HG03175 (cell line): ENCODE measurements at regions not wholly inside any gene's neighbourhood (a gene's known extent, or its start where the extent isn't known, plus 50 kb on each side); places are given as distances from the start of the nearest gene placed in this dataset.

Experiments
- ATAC-seq: cut with Tn5 transposase; IDR thresholded peaks from one replicate; pipeline ENCODE4 v1.9.1; 2021; ENCODE audit warnings: mild to moderate bottlenecking, moderate library complexity; ENCODE audit not compliant: unreplicated experiment

GRCh38 chr19:30880151-30880550, 469.1 kb downstream of the TSHZ3 start:
- no peak for ATAC-seq

DNA sequence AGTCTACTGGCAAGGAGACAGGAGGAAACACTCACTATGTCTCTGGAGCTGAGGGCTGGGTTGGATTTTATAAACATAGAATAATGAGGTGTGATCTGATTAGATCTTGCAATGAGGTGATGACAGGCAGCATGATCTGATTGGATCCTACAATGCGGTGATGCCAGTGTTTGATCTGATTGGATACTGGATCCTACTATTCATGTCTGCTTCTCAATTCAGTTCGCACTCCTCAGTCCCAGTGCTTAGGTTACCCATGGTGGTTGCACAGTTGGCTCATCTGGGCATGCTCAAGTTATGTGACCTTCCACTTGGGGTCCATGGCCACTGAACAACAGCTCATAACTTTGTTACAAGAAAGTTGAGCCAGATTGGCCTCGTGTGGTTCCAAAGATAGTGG, 469.5 kb downstream of the TSHZ3 start:
- ATAC-seq: no peak

GRCh38 chr19:30879225-30879624, 470.0 kb downstream of the TSHZ3 start:
- ATAC-seq: no peak

DNA sequence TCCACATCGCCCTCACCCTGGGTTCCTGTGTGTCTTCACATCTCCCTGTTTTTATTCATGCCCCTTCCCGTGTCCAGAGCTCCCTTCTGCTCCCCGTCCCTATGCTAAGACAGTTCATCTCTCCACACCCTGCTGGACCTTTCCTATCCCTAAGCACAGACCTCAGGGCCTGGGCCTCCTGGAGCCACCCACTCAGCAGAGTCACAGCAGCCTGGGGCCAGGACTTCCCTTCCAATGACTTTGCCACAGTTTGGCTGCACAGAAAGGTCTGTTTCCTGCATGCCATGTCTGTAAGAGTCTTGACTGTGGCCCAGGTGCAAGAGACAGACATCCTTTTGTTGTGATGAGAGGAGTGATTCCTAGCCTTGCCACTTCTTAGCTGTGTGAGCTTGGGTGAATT, 470.7 kb downstream of the TSHZ3 start:
- ATAC-seq: no peak

DNA sequence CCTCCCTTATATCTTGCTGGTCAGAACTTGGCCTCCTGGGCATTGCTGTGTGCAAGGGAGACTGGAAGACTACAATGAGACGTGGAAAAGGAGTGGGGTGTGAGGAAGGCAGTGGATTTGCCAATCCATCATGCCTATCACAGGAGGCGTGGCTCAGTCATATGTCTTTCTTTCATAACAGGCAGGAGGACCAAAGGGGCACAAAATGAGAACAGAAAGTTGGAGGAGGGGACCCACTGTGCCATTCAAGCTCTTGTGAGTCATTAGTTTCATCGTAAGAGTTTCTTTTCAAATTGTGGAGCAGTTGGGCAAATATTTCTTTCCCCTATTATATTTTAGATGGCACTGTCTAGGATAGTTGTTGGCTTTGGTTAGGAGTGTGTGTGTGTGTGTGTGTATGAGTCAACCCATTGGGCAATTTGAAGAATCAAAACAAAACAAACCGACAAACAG, 471.5 kb downstream of the TSHZ3 start:
- no peak for ATAC-seq

DNA sequence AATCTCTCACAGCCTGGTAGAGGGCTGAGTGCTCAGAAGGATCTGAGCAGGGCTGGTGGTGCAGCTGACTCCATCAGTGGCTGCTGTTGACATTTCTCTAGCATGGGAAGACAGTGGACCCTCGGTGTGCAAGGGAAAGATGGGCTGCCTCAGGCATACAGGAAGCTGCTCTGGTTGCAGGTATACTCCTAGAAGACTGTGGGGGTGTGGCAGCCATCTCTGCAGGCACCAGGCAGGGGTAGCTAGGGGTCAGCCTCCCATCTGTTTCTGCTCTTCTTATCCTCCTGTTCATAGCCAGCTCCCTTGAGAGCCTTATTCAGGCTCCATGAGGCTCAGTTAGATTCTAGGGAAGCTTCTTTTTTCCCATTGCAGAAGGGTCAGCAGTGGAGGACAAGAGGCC, 475.5 kb downstream of the TSHZ3 start:
- no peak for ATAC-seq

DNA sequence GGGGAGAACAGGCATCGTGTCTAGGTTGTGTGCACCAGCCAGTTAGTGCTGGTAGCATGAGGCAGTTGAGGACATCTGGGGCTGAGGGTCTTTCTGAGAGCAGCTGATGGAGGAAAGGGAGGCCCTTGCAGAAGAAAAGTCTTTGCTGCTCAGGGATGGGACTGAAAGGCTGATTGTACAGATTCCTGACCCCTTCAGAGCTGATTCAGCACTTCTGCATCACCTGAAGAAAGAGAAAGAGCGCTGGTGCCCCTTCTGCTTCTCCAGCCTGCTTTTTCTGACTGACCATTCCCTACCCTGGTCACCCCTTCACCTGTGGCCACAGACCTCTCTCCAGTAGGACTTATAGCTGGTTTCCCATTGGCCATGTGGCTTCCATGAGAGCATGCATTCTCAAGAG, 476.2 kb downstream of the TSHZ3 start:
- ATAC-seq: no peak

- ATAC-seq: no peak
These were observed 477.3 kb downstream of the TSHZ3 start for GRCh38 chr19:30871979-30872378.

DNA sequence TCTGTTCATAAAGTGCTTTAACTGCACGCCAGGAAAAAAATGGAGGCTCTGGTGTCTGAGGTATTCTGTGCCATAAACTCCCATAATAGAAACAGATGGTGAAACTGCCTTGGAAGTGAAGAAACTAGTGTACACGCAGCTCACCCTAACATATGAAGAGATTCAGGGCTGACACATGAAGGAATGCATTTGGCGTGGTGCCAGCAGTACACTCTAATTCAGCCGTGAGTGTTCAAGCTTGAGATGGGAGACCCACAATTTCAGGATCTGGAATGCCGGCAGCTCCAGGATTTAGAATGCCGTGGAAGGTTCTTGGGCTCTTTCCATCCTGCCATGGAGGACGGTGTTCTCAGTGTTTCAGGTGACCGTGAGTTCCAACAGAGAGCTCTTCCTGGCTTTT, 478.4 kb downstream of the TSHZ3 start:
- no peak for ATAC-seq

GRCh38 chr19:30865511-30865910, 483.7 kb downstream of the TSHZ3 start:
- no peak for ATAC-seq

GRCh38 chr19:30864391-30865215, 484.6 kb downstream of the TSHZ3 start:
- no peak for ATAC-seq

- ATAC-seq: no peak
These were observed 486.4 kb downstream of the TSHZ3 start for GRCh38 chr19:30862876-30863275.

DNA sequence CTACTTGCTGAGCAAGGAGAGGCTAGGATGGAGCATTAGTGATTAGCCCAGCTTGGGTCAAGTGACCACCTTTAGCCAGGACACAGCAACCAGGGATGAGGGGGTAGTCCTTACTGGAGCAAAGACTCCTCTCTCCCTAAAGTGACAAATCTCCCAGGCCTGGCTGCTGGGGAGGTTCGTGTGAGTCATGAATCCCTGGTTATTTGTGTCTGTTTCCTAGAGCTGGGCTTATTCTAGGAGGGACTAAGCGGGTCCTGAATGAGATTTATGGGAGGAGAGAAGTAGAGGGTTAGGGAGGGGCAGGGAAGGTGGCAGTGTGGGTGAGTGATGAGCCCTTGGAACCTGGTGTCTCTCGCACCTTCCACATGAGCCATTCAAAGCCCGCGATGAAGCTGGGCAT, 487.3 kb downstream of the TSHZ3 start:
- no peak for ATAC-seq

GRCh38 chr19:30857966-30858490, 485.8 kb downstream of the ZNF536 start:
- no peak for ATAC-seq

DNA sequence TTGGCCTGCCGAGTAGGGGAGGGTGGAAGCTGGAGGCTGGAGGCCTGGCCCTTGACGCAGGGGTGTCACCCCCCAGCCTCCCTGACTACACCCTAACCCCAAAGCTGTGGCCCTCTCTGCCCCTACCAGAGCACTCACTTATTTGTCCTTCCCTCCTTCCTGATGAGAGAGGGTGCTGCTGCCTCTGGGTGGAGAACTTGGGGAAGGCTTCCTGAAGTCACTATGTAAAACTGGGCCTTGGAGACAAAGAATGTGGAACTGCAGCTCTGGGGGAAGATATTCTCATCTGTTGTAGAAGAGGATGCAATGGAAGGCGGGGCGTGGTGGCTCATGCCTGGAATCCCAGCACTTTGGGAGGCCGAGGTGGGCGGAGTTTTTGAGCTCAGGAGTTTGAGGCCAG, 485.2 kb downstream of the ZNF536 start:
- no peak for ATAC-seq

DNA sequence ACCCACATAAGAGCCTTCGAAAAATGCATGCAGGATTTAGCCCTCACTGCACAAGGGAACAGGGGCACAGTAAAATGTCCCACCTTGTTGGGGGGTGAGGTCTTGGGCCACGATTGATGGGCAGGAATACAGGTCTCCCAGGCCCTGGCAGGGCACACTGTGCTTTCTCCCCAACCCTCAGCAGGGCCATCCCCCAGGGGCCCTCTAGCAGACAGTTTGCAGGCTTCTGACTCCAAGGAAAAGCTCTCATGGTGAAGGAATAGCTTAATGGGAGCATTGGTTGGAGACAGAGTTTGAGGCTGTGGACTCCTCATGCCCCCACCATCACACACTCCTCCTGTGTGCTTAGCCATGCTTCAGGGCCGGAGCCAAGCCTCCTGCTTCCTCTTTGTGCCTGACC, 484.6 kb downstream of the ZNF536 start:
- no peak for ATAC-seq

DNA sequence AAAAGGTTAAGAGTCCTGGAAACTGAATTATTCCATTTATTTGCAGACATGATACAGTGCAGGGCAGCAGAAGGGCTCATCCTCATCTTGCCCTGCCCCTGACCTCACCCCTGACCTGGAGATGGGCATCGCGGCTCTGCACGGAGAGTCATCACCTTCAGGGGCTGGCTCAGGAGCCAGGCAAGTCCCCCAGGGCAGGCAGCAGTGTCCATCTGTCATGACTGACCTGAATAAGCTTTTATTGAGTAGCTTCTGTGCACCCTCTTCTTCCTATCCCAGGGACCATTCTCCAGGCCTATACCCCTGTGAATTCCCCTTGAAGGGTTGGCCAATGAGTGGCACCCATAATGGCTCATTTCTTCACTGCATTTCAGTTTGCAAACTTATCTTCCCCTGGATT, 484.2 kb downstream of the ZNF536 start:
- no peak for ATAC-seq

DNA sequence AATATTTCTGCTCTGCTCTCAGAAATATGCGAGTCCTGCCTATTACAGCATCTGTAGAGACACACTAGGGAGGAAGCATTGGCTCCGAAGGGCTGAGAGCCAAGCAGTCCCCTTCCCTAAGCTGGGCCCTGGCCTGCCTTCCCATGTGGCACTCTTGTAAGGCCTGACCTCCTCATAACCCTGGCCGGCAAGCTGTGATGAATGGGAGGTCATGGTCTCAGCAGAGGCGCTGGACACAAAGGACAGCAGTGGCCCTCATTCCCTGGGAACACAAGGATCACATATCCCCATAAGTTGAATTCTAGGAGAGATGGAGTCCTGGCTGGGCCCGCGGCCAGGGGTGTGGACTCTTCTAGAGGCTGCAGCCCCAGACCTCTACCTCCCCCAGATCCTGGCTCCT, 483.3 kb downstream of the ZNF536 start:
- ATAC-seq: no peak

DNA sequence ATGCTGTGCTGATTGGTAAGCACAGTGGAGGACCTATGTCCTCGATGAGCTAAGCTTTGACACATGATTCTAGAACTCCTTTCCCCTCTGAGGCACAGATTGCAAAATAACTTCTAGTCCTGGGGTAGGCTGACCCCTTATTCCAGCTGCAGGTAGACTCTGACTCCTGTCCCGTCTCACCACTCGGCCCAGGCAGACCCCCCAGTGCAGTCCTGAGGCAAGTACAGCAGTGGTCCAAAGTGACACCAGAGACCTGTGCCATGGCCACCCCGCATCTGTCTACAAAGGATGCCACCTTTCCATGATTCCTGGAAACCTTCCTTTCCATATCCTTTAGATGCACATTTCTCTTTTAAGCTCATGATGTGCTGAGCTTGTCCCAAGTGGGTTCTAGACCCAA, 482.5 kb downstream of the ZNF536 start:
- ATAC-seq: no peak

GRCh38 chr19:30854207-30854606, 482.0 kb downstream of the ZNF536 start:
- ATAC-seq: no peak

- ATAC-seq: no peak
These were observed 480.9 kb downstream of the ZNF536 start for GRCh38 chr19:30853036-30853435.

DNA sequence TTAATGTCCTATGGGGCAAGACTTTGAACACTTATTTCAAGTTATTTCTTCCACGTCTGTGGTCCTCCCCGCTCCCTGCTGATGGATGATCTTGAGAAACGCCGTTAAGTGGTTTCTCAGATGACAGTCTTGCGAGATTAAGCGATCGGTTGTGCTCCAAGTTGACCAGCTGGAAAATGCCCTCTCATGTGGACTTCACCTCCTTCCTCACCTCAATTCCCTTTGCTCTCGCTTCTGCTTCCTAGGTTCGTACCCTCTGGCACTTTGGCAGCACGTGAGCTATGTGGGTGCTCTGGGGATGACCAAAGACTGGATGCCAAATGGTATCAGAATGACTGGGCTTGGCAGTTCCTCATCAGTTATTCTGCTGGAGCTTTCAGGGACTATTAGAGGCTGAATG, 480.0 kb downstream of the ZNF536 start:
- ATAC-seq: no peak

DNA sequence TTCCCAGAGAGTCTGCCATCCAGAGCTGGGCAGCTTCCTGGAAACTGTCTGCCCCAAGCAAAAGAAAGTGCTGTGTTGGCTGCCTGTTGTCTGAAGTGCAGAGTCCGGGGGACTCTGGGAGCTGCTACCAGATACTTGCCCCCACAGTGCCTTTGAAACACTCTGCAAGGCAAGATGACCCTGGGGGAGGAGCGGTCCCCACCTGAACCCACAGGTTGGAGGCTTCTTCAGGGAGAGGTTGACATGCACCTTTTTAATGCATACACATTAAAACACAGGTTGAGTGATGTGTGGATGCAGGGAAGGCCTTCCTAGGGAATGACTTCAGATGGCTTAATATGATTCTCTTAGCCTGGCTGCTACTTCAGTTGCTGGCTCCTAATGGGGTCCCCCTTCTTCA, 479.5 kb downstream of the ZNF536 start:
- no peak for ATAC-seq
